ENCODE measurements at regions not wholly inside any gene's neighbourhood (a gene's known extent, or its start where the extent isn't known, plus 50 kb on each side); places are given as distances from the start of the nearest gene placed in this dataset.

DNA sequence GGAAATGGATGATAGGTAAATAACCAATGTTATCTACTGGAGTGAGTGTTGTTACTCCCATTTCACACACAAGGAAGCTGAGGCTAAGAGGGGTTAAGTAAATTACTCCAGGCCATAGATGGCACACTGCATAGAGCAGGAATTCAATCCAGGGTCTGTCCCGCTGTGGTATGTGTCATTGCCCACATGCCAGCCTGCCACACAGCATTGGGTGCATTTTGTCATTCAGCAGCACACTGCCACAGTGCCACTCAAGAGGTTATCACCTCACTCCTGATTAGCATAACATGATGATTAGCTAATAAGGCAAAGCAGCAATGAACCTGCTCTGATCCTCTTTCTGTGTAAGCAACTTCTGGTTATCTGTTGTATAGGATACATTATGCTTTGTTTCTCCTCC, 157.4 kb upstream of the CTNNB1 start:
- DNase-seq (ENCODE audit: low read depth): no peak

DNA sequence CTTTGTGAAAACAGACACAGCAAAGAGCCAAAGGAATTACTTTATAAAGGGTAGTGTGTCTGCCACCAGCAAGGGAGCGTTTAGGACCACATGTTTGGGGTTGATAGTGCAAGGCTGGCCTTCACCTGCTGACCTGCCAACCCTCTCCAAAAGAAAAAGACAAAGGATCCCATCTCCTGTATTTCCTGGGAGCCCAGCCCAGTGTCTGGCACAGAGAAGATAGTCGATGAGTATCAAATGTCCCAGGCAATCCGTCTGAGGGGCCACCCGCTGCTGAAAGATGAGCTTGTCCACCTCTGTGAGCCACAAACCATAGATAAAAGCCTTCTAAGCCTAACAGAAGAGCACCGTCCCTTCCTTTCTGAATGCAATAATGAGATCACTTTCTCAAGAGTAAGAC, 154.8 kb upstream of the CTNNB1 start:
- no peak for DNase-seq (ENCODE audit: low read depth)

DNA sequence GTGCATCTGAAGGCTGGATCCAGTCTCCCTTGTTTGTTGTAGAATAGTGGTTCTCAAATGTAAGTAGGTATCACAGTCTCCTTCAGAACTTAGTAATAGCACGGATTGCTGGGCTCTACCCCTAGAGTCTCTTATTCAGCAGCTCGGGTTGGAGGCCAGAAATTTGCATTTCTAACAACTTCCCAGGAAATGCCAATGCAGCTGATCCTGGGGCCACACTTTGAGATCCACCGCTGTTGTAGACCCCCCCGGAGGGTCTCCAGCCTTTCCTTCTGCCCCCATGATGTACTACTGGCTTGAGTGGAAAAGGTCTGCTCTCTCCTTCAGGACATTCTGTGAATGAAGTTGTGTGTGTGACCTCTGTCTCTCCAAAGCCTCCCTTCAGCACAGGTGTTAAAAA, 153.8 kb upstream of the CTNNB1 start:
- DNase-seq (ENCODE audit: low read depth): no peak

DNA sequence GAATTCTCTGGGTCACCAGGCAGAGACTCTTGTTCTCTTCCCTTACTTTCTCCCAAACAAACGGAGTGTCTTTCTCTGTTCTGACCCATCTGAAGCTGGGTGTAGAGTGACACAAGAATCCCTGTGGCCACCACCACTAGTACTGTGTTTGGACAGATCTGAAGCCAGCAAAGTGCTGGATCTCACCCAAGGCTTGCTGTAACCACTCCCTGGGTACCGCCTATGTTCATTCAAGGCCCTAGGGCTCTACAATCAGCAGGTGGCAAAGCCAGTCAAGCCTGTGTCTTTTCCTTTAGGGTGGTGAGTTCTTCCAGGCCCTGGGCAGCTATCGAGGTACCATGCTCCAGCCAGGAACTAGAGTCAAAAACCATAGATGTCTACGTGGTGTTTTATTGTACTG, 149.2 kb upstream of the CTNNB1 start:
- DNase-seq (ENCODE audit: low read depth): no peak

DNA sequence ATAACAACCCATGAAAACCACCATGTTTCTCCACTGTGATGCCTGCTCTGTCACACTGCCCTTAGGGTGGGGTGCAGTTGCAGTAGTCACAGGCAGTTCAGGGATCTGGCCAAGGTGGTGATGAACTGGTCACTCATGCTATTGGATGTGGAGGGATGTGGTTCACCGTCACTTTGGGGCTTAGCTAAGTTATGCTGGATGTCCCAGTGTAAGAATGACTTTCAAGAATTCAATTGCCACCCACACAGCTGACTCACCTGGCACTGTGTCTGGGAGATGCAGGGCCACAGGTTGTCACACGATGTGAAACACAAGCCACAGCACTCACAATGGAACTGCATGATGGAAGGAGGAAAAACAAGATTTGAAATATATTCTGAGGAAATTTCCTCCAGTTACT, 146.1 kb upstream of the CTNNB1 start:
- DNase-seq (ENCODE audit: low read depth): no peak

DNA sequence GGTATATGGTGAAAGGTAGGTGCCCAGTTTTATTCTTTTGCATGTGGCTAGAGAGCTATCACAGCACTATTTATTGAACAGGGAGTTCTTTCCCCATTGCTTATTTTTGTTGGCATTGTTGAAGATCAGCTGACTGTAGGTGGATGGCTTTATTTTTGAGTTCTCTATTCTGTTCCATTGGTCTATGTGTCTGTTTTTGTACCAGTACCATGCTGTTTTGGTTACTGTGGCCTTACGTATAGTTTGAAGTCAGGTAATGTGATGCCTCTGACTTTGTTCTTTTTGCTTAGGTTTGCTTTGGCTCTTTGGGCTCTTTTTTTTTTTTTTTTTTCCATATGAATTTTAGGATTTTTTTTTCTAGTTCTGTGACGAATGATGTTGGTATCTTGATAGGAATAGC, 139.2 kb upstream of the CTNNB1 start:
- no peak for DNase-seq (ENCODE audit: low read depth)

DNA sequence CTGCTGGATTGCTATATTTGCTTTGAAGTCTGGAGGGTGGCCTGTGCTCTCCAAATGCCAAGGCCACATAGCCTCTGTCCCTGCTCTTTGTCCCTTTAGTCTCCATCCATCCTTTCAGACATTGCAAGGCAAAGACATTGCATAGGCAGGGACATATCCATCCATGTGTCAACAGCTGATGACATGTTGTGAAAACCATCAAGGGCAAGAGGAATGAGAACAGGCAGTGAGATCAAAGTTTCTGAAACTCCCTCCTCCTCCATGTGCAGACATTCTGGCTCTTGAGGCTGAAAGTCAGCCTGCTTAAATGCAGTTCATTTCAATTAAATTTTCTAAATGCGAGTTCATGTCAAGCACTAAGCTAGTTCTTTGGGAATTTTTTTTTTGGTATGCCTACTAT, 135.2 kb upstream of the CTNNB1 start:
- no peak for DNase-seq (ENCODE audit: low read depth)

DNA sequence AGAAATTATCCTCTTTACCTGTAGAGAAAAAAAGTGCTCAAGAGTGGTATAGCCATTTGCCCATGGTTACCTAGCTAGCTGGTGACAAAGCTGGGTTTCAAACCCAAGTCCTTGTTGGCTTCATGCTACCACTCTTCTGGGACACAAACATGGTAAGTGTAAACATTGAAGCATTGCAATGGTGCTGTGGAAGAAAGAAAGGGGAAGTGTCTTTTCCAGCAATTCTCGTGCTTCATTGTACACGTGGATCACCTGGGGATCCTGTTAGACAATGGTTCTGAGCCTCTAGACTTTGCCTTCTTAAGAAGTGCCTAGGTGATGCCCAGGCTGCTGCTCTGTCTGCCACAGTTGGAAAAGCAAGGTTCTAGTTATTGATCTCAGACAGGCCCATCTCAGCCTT, 134.8 kb upstream of the CTNNB1 start:
- no peak for DNase-seq (ENCODE audit: low read depth)

DNA sequence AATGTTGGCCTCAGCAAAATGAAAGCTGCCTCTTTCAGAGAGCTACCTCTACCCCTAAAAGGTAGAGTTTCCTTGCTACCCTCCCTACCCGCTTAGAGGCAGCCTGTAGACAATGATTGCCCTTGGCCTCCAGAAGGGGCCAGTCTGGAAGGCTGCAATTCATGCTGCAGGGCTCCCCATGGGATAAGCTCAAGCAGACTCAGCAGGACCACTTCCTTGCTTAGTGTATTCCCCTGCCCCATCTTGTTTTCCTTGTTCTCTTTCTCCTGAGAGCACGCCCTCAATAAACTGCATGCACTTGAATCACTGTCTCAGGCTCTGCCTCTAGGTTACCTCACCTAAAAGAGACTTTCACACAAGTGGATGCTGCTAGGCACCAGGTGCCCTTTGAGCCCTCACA, 134.0 kb upstream of the CTNNB1 start:
- no peak for DNase-seq (ENCODE audit: low read depth)

DNA sequence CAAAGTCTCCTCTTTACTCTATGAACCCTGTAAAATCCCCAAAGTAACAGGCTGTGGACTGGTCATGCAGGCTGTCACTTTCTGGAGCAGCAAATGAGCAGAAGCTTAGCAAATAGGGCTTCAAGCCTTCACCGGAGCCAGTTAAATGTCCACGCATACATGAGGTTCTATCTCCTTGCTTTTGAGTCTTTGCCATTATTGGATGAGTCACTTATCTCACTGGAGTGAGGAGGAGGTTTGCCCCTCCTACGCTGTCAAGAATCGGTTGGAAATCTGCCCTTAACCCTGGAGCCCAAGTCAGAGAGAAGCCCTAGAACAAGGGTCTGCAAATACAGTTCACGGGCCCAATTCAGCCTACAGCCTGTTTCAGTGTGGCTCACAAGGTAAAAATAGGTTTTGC, 126.1 kb upstream of the CTNNB1 start:
- no peak for DNase-seq (ENCODE audit: low read depth)

DNA sequence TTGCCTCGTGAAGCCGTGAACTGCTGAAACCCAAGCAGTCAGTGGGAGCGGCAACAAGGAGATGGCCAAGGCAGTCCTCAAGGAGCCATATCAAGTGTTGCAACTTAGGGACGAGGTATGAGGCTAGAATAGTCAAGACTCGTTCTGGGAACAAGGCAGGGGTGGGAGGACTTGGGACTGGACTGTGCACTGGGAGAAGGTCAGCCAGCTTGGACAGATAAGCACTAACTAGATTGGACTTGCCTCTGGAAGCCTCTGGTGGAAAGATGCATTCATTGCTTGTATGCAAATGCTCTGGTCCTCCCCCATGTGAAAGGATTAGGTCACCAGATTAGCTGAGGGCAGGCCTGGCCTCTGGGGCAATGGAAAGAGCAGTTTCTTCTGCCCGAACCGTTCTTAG, 123.3 kb upstream of the CTNNB1 start:
- DNase-seq (ENCODE audit: low read depth): no peak

DNA sequence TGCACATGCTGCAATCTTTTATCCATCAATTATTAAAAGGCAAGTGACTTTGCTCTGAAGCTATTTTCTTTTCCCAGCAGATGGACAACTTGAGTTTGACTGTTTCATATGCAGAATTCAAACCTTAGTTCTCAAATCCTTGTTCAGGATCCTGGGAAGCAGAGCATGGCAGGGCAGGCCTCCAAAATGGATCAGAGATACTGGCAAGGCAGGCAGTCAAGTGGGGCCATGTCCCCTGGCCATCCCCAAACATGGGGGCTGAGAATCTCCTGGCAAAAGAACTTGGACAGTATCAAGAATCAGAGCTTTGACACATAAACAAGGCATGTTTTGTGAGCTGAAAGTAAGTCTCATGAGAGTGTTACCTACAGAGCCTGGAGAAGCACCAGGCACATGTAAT, 122.9 kb upstream of the CTNNB1 start:
- DNase-seq (ENCODE audit: low read depth): no peak

DNA sequence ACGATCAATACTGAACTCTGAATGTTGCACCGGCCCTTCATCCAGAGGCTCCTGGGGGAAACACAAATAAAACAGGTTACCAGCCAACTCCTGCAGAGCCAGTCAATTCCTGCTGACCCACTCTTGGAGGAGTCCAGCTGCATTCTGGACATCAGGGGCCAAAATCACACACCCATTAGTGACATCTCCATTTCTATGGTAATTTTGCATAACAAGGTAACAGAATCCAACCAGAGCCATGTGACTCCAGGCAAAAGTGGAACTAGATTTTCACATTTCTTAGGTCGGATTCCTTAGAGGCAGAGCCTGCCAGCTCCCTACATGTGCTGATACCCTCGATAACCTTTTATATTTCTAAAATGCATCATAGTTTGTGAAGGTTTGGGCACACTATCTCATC, 119.2 kb upstream of the CTNNB1 start:
- no peak for DNase-seq (ENCODE audit: low read depth)

DNA sequence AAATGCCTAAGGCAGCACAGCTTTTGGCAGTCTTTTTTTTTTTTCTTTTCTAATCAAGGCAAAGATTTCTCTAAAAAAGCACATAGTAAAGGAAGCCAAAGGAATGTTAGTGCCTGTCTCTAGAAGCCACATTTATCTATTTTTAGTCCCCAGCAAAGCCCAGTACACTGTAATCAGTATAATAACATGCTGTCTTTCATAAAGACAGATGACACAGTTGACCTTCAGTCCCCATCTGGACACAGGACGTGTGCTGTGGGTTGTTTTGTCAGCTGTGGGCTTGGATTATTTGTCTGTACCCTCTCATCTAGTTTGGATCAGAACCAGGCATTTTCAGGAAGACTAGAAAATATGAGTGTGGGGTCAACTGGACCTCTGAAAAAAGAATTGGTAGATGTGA, 110.4 kb upstream of the CTNNB1 start:
- no peak for DNase-seq (ENCODE audit: low read depth)

DNA sequence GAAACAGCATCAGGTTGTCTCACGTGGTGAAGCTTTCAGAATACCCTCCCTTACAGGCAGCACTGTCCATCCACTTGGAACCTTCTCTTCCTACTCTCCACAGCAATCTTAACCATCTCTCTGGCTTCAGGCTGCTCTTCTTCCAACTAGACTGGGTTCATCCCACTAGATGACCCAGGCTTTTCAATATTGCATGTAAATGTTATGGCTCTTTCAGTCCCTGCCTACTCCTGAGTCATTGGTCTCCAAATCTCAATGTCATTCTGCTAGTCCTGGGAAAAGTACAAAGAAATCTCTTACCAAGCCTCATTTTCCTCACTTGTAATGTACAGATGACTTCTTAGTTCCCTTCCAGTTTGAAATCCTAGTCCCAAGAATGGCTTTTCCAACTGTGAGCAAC, 109.7 kb upstream of the CTNNB1 start:
- no peak for DNase-seq (ENCODE audit: low read depth)

DNA sequence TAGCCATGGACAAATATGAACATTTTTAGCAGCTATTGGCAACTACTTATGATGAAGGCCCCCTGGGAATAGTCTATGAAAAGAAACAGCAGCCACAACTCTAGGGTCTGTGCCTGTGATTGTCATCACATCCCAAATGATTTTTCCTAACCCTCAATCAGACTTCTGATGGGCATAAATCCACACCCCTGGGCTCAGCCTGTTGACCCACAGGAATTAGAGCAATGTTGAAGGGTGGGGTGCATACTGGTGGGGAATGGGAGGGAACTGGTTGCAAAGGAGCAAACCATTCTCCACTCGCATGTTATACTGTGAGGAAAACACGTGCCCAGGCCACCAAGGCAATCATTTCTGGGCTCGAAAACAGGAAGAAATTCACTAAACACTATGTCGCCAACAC, 106.5 kb upstream of the CTNNB1 start:
- DNase-seq (ENCODE audit: low read depth): no peak

DNA sequence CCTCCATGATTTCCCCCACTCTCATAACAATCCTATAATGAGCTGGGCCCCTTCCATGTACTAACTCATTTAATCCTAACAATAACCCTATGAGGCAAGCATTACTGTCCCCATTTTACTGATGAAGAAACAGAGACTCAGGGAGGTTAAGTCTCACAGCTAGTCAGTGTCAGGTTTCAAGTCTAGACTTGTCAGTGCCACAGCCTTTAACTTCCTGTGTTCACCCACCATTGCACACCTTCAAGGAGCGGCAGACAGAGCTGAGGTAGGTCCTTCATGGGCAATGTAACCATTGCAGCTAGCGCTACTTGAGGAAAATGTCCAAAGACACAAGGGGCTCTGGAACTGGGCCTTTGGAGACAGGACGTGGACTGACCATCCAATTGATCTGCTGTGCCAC, 105.8 kb upstream of the CTNNB1 start:
- no peak for DNase-seq (ENCODE audit: low read depth)

DNA sequence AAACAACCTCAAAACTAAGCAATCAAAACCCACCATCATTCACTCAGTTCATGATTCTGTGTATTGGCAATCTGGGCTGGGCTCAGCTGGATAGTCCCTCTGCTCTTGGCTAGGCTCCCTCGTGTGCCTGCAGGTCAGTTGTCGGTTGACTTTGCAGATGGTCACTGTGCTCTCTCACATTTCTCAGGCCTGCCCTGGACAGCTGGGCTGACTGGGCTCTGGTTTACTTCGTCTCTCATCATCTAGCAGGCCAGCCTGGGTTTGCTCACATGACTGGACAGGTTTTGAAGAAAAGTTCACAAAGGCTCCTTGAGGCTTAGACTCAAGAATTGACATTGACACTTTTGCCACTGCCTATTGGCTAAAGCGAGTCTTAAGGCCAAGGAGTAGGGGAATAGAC, 105.0 kb upstream of the CTNNB1 start:
- no peak for DNase-seq (ENCODE audit: low read depth)

DNA sequence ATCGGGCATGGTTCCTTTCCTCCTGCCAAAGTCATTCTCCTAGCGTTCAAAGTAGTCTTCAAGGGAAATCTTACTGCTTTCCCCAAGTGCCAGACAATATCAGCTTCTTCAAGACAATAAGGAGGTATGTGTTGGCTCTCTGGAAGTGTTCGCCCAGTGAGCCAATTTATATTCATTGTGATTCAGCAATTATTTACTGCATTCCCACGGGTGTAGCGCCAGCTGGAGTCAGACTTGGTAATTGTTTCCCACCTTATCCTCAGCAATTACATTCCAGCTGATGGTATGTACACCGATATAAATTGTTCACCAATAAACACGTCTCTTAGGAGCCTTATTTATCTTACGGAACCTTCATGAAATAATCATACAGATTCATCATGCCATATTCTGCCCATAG, 103.6 kb upstream of the CTNNB1 start:
- no peak for DNase-seq (ENCODE audit: low read depth)

DNA sequence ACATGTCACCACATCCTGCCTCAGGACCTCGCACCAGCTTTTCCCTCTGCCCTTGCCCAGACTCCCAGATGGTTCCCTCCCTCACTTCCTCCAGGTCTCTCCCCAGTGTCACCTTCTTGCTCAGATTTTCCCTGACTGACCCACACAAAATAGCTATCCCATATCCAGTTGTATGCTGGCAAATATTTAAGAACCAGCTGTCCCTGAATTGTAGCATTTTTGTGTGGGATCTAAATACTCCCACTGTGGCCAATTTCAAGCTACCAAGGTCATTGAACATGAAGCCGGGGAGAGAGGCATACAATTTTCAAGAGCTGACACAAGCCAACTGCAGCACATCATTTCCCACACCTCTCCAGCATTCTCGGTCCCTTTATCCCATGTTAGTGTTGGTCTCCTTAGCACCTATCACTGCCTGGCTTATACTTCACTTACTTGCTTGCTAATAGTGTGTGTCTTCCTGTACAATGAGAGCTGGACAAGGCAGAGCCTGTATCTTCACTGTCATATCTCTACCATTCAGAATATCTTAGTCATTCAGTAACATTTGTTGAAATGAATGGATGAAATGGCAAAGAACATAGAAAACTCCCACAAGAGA, 101.3 kb upstream of the CTNNB1 start:
- no peak for DNase-seq (ENCODE audit: low read depth)

DNA sequence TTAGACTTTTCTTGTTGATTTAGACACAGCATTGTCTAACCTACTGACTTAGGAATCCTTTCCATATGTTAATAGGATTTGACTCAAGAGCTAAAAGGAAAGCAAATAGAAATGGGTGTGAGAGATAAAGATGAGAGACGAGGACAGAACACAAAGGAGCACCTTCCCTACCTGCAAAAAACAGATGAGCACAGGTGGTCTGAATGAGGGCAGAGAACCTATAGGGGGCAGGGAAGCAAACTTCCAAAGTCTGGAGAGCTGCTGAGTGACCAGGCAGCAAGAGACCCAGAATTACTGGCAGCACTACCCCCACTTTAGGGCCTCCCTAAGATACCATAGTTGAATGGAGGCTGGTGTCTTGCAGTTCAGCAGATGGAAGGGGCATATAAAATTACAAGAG, 98.1 kb upstream of the CTNNB1 start:
- DNase-seq (ENCODE audit: low read depth): no peak

DNA sequence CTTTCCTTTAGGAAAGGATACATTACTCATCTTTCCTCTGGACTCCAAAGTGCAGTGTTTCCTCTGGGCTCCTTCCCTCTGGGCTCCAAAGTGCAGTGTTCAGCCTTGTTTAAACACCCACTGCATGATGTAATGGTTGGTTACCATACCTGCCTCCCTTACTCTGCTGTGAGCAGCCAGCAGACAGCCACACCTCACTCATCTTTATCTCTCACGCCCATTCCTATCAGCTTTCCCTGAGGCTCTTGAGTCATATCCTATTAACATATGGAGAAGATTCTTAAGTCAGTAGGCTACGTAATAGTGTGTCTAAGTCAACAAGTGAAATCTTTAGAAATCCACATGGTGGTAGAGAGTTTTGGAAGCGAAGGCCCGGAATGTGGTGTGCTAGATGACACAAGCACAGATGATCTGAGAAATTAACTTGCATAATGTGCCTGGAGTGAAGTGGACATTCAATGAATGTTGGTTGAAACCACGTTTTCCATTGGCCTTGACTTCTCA, 97.2 kb upstream of the CTNNB1 start:
- no peak for DNase-seq (ENCODE audit: low read depth)

DNA sequence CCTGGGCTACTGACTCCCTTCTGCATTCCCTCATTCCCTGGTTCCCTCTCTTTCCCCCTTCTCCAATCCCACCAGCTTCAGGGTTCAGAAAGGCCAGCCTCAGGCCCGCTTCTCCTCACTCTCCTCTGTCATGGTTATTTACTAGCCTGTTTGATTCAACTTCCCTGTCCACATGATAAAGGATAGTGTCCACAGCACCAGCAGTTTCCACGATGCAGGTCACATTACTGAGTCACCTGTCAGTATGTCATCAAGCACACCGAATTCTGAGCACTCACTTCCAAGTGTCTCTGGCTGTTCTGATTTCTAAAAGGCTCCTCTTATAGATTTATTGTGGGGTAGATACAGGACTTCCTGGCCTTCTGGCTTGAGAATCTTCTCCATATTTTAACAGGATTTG, 96.6 kb upstream of the CTNNB1 start:
- no peak for DNase-seq (ENCODE audit: low read depth)

DNA sequence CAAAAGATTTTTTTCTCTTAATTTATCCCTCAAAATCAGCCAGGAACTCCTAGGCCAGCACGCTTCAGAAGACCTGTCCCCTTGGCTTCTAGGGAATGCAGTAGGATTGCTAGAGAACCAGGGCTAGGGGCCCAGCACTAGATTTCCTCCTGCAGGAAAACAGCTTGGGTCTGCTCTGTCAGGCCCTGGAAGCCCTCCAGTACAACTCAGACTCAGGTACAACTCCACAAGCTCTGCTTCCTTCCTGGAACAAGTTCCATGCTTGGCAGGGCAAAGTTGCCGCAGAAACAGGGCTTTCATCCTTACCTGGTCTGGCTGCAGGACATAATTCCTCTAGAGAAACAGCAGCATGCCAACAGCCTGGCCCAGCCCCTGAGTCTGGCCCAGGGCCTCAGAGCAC, 96.1 kb upstream of the CTNNB1 start:
- no peak for DNase-seq (ENCODE audit: low read depth)

DNA sequence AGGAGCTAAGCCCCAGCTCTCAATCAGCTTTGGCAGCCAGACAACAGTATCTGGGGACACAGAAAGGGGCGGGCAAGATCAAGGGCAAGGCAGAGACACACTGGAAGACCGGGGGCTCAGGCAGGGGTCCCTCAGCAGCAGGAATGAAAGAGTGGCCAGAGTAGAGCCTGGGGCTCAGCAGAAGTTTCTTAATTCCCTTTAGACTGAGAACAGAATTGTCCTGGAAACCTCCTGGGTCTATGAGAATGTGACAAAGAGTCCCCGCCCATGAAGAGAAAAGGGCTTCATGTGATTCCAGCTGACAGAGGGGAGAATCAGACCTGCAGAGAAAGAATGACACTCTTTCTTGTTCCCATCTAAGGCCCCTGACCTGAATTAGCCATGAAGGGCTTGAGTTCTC, 95.2 kb upstream of the CTNNB1 start:
- DNase-seq (ENCODE audit: low read depth): no peak
